DND-41 (cell line): ENCODE measurements at regions not wholly inside any gene's neighbourhood (a gene's known extent, or its start where the extent isn't known, plus 50 kb on each side); places are given as distances from the start of the nearest gene placed in this dataset.
"Not testable (repeated sequence)": the region's sequence is repeated elsewhere in the genome, so short reads cannot be mapped to it uniquely, and the experiment has no call there.

Experiments
- CTCF ChIP-seq: IDR thresholded peaks from 2 replicates; pipeline ENCODE4 v1.5.1; 2012; ENCODE audit warnings: borderline replicate concordance, low read length, moderate library complexity, mild to moderate bottlenecking; ENCODE audit not compliant: poor library complexity, severe bottlenecking; ENCODE audit errors: extremely low read depth
- EZH2 ChIP-seq: IDR thresholded peaks from 3 replicates; pipeline ENCODE4 v1.6.1; 2012; ENCODE audit warnings: borderline replicate concordance, low read depth, mild to moderate bottlenecking, moderate library complexity, low read length, inconsistent platforms; ENCODE audit not compliant: severe bottlenecking

DNA sequence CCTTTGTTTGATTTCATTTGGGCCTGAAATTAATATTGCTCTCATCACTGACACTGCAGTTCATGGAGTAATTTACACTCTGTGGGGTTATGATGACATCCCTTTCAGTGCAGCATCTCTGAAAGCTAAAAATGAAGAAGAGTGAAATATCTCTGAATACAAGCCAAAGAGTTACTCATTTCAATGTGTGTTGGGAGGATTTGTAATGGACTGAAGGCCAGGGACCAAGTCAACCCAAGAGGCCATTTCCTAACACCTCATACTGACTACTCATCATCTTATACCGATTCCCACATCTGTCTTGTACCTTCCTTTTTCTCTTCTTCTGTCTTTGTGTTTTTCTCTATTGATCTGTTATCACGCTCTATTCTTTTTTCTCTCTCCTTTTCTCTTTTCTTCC lies 374.4 kb upstream of the FRG1 start:
- not testable (repeated sequence) for TF ChIP-seq EZH2, CTCF
